ENCODE measurements at regions not wholly inside any gene's neighbourhood (a gene's known extent, or its start where the extent isn't known, plus 50 kb on each side); places are given as distances from the start of the nearest gene placed in this dataset.

DNA sequence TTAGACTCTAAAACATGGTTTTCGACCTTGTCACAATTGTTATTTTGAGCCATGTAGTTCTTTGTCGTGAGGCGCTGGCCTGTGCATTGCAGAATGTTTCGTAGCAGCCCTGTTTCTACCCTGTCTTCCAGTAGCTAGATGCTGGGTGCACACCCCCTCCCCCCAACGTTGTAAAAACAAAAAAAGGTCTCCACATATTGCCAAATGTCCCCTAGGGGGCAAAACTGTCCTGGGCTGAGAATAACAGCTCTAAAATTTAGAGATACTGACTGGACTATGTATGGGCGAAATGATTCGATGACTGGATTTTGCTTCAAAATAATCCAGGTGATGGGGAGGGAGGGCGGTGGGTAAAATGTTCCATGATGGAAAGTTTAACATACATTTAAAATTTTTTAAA is 126.1 kb upstream of the FUT8 start:
- ATAC-seq, result no peak

DNA sequence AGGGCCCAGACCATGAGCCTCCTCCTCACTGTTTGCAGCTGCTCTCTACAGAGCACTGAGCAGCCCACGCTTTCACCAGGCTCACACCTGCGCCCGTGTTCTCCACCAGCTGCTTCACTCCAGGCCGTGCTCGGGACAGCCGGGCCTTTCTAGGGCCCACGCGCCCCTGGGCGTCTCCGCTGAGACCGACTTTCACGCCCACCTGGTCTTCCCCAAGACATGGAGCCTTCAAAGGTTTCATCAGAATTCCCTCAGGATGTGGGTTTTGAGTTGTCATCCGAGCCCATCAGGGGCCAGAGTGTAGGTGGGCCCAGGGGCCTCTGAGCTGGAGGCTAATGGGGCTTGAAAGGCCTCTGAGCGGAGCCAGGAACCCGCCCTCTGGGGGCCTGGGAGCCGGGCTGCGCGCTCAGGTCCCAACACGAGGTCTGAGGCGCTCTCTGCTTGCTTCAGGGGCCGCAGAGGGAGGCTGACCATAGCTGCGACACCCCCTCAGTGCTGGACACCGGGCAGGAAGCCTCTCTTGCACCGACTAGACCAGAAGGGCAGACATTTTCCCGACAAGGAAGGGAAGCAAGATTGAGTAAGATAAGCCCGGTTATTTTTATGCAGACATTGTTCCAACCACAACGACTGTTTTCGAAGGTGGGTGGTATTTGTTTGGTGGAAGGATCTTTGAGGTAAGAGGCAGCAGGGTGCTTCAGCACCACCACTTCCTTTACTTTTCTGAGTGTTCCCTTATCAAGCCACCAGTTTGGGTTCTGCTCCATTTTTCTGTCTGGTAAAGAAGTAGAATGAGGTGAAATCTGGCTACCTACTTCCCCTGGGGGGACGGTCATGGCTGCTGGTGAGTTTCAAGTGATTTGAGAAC is 125.0 kb upstream of the FUT8 start:
- ATAC-seq, result peak; percentile 31

DNA sequence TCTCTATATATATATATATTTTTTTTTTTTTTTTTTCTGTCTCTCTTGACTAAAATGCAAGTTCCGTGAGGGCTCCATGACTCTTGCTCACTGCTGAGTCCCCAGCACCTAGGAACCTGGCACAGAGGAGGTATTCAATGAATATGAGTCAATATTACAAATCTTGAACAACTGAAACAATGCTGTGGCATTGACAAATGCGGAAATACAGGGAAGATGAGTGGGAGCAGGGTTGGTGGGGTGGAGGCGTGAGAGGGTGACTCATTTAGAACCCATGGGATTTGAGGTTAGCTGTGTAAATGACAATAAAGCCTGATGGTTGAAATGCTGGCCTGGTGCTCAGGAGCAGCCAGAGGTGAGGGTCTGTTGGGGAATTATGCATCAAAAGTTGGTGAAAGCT is 121.7 kb upstream of the FUT8 start:
- peak; percentile 83 for ATAC-seq

DNA sequence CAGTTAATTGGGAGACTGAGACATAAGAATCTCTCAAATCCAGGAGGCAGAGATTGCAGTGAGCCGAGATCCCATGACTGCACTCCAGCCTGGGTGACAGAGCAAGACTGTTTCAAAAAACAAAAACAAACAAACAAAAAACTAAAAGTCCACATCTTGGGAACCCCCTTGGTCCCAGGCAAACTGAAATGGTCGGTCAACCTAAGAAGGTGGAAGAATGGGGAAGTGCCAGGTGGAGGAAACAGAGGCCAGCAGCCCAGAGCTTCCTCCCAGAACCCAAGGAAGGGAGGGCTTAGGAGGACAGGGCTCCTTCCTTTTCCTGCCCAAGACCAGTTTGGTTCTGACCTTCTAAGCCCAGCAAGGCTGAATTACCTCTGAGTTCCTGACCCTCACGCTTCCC is 121.0 kb upstream of the FUT8 start:
- no peak for ATAC-seq

DNA sequence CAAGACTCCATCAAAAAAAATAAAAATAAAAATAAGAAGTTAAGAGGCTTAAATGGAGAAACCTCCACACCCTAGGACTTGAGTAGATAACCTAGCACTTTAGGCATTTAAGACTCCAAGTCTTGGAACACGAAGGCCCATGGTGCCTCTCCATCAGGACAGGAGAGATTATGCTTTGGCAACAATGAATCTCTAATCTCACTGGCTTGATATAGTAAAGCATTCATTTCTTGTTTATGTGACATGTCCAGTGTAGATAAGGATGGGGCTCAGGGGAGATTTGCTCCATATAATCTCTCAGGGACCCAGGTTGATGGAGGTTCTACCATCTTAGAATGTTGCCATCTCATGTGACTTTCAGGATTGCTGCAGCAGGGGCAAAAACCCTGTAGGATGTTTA is 117.7 kb upstream of the FUT8 start:
- ATAC-seq, result no peak

DNA sequence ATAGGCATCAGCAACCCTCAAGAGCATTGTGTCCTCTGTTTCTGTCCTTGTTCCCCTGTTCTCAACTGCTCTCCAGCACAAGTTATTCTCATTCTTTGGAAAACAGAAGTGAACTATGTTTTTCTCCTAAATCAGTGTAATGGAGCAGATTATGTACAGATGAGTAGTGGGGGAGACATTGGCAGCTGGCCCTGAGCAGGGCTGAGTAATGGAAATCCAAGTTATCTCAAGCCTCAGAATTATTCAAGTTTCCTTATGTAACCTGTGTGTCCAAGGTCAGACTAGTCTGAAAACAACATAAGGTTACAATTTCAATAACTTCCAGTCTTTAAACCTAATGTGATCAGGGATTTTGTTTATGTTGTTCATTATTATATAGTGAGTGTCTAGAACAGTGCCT is 116.1 kb upstream of the FUT8 start:
- no peak for ATAC-seq

DNA sequence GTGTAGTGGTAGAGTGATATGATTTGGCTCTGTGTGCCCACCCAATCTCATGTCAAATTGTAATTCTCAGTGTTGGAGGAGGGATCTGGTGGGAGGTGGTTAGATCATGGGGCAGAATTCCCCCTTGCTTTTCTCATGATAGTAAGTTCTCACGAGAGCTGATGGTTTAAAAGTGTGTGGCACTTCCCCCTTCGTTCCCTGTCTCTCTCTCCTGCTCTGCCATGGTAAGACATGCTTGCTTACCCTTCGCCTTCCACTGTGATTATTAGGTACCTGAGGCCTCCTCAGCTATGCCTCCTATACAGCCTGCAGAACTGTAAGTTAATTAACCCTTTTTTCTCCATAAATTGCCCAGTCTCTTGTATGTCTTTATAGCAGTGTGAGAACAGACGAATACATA is 115.7 kb upstream of the FUT8 start:
- ATAC-seq, result no peak

DNA sequence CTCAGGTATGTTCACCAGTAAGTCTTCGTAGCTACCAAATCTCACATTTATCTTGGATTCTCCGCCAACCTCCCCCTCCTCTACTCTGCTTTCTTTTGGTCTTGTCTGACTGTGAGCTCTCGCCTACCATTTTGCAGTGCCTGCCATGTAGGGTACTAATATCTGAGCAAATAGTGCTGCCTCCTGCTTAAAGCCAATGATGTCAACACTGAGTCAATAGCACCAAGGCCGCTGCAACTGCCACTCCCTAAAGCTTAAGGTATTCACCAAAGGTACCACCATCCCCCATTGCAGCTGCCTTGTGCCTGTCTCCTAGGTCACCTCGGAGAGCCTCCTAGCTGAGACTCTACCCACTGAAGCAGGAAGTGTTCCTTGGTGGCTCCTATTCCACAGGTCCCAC is 114.8 kb upstream of the FUT8 start:
- ATAC-seq, result peak; percentile 82

DNA sequence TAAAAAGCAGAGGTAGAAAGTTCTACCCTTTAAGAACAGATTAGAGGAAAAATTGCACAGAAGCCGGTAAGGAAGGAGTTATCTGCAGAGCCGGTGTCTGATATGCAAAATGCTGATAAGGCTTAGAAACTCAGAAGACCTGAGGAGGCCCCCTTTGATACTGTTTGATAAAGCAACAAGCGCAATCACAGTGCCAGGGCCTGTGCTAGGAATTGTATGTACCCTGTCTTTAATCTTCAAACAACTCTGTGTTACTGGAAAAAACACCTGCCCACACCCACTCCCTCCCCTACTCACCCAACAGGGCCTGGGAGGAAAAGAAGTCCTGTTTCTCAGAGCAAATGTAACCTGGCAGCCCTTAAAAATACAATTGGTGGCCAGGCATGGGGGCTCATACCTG is 112.7 kb upstream of the FUT8 start:
- ATAC-seq, result no peak

DNA sequence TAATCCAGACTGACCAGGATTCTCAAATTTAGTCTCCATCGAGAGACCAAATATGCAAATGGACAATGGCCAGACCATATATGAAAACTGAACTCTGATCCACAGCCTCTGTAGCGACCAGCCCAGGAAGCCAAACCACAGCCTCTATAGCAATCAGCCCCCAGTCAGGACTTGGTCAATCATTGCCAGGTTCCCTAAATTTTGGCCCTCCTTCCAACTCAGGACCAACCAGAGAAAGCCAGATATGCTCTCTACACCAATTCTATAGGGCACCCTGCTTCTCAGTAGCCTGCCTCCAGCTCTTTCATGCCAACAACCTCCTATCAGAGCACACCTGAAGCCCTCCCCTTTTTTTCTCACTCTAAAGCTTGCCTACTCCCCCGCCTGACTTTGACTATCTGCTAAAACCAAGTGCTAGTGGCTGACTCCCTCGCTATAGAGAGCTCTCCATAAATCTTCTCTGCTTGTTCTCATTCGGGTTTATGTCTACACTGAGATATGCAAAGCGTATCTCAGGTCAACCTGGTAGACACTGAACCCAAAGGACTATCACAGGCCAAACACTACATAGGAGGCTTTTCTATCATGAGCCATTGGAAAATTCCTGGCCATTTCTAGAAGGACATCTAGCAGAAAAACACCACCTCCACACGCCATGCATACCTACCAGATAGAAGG is 110.5 kb upstream of the FUT8 start:
- no peak for ATAC-seq

DNA sequence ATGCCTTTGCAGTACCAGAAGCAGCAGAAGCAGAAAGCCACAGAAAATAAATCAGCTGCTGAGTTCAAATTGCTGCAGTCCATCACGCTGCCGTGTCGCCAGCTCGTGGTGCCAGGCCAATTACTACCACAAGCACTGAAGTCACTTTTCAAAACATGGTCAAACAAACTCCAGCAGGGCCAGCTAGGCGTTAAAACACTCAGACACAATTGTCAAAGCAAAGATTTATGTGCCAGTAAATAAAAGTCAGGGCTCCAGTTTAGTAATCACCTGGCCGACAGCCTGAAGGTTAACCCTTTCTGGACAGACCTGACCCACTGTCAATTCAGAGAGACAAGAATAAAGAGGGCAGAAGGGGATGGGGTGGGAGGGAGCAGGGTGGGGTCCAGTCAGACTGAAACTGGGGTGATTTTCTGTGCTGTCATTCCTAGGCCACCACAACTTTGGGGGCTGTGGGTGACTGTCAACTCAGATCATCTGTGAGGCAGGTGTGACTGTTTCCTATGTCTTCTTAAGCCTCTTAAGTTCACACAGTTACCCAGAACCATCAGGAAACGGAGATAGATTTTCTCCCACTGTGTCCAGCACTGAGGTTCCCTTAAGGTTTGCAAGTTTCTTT is 109.8 kb upstream of the FUT8 start:
- peak; percentile 30 for ATAC-seq

DNA sequence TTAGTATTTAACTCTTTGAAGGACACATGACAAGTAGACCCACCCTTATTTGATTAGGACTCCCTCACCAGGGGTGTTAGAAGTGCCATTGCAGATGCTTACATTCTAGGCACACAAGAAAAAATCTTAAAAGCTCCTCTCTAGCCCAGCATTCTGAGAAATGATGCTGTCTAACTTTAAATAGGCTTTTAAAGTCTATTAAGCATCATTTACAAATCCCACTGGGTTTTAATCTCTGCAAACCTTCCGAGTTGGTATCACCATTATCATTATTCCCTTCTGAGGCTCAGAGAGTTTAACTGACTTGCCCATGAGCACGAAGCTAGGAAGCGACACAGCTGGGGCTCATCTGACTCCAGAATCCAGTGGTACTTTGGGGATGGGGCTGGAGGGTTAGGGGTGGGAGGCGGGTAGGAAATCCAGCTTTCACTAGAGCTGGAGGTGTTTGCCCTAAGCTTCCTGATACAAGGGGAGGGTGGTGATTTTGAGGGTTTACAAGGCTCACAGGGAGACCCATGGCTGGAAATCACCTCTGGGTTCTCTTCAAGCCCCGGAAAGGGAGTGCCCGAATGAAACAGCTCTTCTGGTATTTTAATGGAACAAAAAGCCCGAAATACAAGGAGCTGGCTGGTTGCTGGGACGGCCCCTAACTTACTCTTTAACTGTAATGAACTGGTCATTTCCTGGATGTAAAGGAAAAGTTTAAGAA is 109.2 kb upstream of the FUT8 start:
- ATAC-seq, result no peak

DNA sequence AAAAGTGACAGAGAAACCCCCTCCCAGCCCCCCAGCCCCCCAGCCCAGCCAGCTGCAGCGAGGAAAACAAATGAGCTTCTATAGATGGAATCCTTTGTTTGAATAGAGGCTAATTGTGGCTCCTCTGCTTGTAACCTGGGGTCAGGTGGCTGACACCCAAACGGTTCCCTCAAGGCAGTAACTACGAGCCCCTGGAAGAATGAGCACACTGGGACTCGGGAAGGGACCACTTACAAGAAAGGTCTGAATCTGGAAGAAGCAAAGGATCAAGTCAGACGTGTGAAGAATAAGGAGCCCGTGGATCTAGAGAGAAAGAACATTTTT is 108.7 kb upstream of the FUT8 start:
- no peak for ATAC-seq

DNA sequence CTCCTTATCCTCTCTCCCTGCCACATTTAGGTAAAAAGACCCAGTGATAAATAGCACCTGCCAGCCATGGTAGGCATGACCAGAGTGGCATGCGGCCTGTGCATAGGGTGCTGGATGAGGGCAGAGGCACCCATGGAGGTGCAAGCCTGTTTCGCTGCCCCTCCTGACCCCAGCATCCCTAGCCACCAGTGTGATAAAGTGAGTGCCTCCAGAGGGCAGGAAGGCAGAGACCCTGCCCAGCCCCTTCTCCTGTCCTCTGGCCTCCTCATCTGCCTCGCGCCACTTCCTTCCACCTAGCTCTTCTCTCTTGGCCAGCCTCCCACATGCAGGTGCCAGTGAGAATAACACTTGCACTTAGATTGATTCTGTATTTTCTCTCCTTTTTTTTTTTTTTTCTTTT is 108.3 kb upstream of the FUT8 start:
- ATAC-seq, result no peak

DNA sequence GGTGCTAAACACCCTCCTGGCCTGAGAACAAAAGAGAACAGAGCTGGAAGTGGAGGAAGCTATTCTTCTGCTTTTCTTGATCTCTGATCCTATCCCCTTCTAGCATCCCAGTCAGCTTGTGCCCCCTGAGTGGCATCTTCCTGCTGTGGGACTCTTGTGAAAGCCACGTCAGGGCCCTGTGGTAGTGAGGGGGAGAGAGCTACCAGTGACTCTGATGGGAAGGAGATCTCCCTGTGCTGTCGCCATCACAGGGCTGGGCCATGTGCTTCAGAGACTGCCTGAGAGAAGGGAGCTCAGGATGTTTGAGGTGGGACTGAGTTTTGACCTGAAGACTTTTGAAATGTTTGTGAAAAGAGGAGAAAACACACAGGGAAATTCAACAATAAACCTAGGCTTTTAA is 107.6 kb upstream of the FUT8 start:
- no peak for ATAC-seq

DNA sequence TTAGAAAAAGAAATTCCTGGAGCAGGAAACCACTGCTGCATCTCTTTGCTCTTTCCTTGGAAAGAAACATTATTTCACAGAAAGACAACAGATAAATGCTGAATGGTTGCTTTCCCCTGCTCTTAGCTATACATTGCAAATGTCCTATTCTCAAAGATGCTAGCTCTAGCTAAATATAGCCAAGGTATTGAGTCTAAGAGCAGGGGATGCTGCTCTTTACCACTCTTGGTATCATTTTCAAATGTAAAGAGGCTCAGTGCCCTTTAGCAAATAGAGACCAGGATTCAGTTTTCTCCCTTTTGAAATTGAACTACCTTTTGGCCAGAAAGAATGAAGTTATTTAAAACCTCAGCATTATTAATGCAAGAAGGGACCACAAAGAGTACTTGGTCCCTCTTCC is 104.0 kb upstream of the FUT8 start:
- ATAC-seq, result no peak

DNA sequence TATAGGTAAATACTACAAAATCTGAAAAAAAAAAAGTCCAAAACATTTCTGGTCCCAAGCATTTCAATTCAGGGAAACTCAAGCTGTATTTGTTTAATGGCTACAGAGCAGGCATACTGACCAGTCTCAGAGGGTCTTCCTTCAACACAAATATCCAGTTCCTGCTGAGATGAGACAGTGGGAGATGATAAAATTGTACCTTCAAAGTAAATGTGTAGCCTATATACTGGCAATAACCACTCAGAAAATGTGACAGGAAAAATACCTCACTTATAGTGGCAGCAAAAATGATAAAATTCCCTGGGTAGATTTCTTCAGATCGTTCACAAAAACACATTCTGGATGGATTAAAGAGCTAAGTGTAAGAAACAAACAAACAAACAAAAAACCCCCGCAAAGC is 102.0 kb upstream of the FUT8 start:
- ATAC-seq, result no peak

DNA sequence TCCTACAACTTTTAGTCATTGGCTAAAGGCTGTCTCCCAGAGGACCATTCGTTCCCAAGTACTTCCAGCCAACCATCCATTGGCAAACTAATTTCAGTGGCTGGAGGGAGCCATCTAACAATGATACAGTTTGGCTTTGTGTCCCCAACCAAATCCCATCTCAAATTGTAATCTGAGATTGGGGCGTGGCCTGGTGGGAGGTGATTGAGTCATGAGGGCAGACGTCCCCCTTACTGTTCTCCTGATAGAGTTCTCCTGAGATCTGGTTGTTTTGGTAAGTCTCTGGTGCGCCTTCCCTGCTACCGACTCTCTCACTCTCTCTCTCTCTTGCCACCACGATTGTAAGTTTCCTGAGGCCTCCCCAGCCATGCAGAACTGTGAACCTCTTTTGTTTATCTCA is 99.7 kb upstream of the FUT8 start:
- no peak for ATAC-seq

DNA sequence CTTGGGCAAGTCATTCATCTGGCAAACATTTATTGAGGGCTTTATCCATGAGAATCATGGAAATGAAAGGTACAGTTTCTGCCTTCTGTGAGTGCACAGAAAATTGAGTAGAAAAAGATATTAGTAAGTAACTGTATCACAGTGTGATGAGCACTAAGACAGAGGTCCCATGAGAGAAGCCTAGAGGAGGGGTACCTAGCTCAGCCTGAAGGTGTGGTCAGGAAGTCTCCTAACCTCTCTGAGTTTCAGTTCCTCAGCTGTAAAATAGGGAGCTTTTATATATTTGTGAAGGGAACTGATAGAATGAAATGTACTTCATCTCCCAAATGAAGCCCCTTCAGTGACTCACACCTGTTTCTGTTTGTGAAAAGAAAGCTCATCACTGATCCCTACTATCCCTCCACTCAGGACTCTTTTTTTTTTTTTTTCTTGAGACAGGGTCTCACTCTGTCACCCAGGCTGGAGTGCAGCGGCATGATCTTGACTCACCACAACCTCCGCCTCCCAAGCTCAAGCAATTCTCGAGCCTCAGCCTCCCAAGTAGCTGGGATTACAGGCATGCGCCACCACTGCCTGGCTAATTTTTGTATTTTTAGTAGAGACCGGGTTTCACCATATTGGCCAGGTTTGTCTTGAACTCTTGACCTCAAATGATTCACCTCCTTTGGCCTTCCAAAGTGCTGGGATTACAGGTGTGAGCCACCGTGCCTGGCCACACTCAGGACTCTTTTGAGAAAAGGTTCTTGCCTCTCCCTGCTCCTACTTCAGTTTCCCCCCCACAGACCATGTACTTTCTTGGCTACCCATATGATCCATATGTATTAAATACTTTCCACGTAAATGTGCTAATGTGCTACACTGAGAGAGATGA is 93.7 kb upstream of the FUT8 start:
- peak; percentile 64 for ATAC-seq

DNA sequence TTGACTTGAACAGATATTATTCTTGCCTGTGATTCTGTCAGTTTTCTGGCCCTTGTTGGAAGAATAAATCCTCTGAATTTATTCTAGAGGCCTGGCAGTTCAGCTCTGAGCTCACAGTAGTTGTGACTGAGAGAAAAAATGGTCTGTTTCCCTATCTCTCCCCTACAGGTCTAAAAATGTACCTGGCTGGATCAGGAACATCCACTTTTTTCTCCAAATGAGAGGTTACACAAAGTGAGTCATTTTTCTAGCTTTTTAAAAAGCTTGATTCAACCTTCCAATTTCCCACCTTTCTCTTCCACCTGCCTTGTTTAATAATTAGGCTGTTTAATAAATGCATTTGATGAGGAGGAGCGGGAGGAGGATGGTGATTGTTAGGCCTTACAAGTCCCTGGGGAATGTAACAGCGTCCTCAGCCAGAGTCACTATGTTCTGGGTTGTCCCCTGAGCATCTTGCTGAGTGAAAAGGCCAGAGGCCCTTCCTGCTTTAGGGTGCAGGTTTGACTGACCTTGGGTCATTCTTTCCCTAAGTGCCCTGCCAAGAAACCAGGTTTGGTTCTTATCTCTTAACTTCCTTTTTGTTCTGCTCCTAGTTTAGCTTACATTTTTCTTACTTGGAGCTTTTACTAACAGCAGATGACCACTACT is 91.7 kb upstream of the FUT8 start:
- ATAC-seq, result no peak

DNA sequence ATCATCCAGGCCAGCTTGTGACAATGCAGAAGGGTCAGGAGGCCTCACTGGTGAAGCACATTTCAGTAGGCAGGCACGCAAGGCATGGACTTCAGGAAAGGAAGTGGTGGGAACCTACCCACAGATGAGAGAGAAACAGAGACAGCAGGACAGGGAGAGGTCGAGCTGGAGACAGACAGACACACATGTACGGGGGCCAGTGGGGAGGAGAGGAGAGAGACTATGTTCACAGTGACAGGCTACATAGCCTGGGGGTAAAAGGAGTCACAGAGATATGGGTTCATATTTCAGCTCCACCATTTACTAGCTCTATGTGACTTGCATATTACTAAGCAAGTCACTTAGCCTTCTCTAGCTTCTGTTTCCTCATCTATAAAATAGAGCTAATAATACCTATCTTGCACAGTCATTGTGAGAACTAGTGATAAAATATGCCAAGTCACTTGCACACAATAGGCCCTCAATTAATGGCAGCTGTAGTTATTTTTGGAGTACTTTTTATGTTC is 91.1 kb upstream of the FUT8 start:
- ATAC-seq, result peak; percentile 34

DNA sequence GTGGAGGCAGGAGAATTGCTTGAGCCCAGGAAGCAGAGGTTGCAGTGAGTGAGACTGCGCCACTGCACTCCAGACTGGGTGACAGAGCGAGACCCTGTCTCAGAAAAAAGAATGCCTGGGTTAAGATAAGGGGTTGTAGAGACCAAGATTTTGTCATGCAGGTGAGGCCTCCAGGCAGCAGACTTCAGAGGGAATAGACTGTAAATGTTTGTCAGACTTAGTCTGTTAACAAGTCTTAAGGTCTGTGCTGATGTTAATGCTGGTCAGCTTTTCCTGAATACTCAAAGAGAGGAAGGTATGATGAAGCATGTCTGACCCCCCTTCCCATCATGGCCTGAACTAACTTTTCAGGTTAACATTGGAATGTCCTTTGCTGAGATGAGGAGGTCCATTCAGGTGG is 83.0 kb upstream of the FUT8 start:
- ATAC-seq, result no peak
